ENCODE measurements at regions not wholly inside any gene's neighbourhood (a gene's known extent, or its start where the extent isn't known, plus 50 kb on each side); places are given as distances from the start of the nearest gene placed in this dataset.
"Not testable (repeated sequence)": the region's sequence is repeated elsewhere in the genome, so short reads cannot be mapped to it uniquely, and the experiment has no call there.

GRCh38 chr9:21533597-21533996, 51.5 kb upstream of the IFNE start:
- H3K4me3 ChIP-seq (ENCODE audit: low read length): no peak overlapping the region
- H4K5ac ChIP-seq (ENCODE audit: low read length): no peak overlapping the region
- H3K27me3 ChIP-seq (ENCODE audit: insufficient read depth, low read length, poor library complexity): no peaks in the 10 kb centered on the region
- H3K9ac ChIP-seq (ENCODE audit: low read length): no peak overlapping the region
- no peak overlapping the region for H3K23ac ChIP-seq (ENCODE audit: low read length)
- H3K27ac ChIP-seq (ENCODE audit: low read depth, low read length): no peak overlapping the region
- no peaks in the 10 kb centered on the region for H3K4me1 ChIP-seq (ENCODE audit: control insufficient read depth, low read depth, low read length)
- DNase-seq: no peak
- H3K56ac ChIP-seq (ENCODE audit: low read length): no peak overlapping the region
- H2BK5ac ChIP-seq (ENCODE audit: low read length): no peak overlapping the region
- no peak overlapping the region for H3K4ac ChIP-seq (ENCODE audit: low read depth, low read length)
- no peak overlapping the region for H2AK5ac ChIP-seq (ENCODE audit: low read length)
- no peak overlapping the region for H2BK15ac ChIP-seq (replicated peaks; ENCODE audit: low read depth)
- no peak overlapping the region for H3K18ac ChIP-seq (ENCODE audit: low read length)
- no peaks in the 10 kb centered on the region for H3K79me1 ChIP-seq (ENCODE audit: low read length)
- no peak overlapping the region for H2BK120ac ChIP-seq (ENCODE audit: low read depth, low read length)
- no peaks in the 10 kb centered on the region for H3K79me2 ChIP-seq (ENCODE audit: control insufficient read depth, insufficient read depth, low read length)
- no CpG with 5 or more reads among the region's 4 CpGs for WGBS (ENCODE audit: extremely low coverage, insufficient coverage, low lambda C conversion rate)
- no peak overlapping the region for H4K8ac ChIP-seq (ENCODE audit: low read depth, low read length)
- no peaks in the 10 kb centered on the region for H3K36me3 ChIP-seq (ENCODE audit: control insufficient read depth, insufficient read depth, low read length)
- no peak overlapping the region for H3K4me2 ChIP-seq (ENCODE audit: low read length)

GRCh38 chr9:21535396-21535795, 53.3 kb upstream of the IFNE start:
- no peak overlapping the region for H4K8ac ChIP-seq (ENCODE audit: low read depth, low read length)
- no peak overlapping the region for H2AK5ac ChIP-seq (ENCODE audit: low read length)
- no peaks in the 10 kb centered on the region for H3K4me1 ChIP-seq (ENCODE audit: control insufficient read depth, low read depth, low read length)
- no peaks in the 10 kb centered on the region for H3K79me1 ChIP-seq (ENCODE audit: low read length)
- no peak overlapping the region for H2BK120ac ChIP-seq (ENCODE audit: low read depth, low read length)
- H3K18ac ChIP-seq (ENCODE audit: low read length): no peak overlapping the region
- H3K23ac ChIP-seq (ENCODE audit: low read length): no peak overlapping the region
- H3K4me3 ChIP-seq (ENCODE audit: low read length): no peak overlapping the region
- H2BK15ac ChIP-seq (replicated peaks; ENCODE audit: low read depth): no peak overlapping the region
- no peak overlapping the region for H2BK5ac ChIP-seq (ENCODE audit: low read length)
- no peak overlapping the region for H4K5ac ChIP-seq (ENCODE audit: low read length)
- no peak overlapping the region for H3K4ac ChIP-seq (ENCODE audit: low read depth, low read length)
- no peak overlapping the region for H3K4me2 ChIP-seq (ENCODE audit: low read length)
- H3K27ac ChIP-seq (ENCODE audit: low read depth, low read length): no peak overlapping the region
- H3K56ac ChIP-seq (ENCODE audit: low read length): no peak overlapping the region
- WGBS (ENCODE audit: extremely low coverage, insufficient coverage, low lambda C conversion rate): no CpG with 5 or more reads among the region's 2 CpGs
- DNase-seq: no peak
- H3K9ac ChIP-seq (ENCODE audit: low read length): no peak overlapping the region
- H3K79me2 ChIP-seq (ENCODE audit: control insufficient read depth, insufficient read depth, low read length): no peaks in the 10 kb centered on the region
- no peaks in the 10 kb centered on the region for H3K36me3 ChIP-seq (ENCODE audit: control insufficient read depth, insufficient read depth, low read length)
- H3K27me3 ChIP-seq (ENCODE audit: insufficient read depth, low read length, poor library complexity): no peaks in the 10 kb centered on the region

GRCh38 chr9:21542787-21543186, 60.7 kb upstream of the IFNE start:
- H2AK5ac ChIP-seq (ENCODE audit: low read length): no peak overlapping the region
- H4K8ac ChIP-seq (ENCODE audit: low read depth, low read length): no peak overlapping the region
- no peak overlapping the region for H3K9ac ChIP-seq (ENCODE audit: low read length)
- no peaks in the 10 kb centered on the region for H3K36me3 ChIP-seq (ENCODE audit: control insufficient read depth, insufficient read depth, low read length)
- no peak overlapping the region for H3K4me2 ChIP-seq (ENCODE audit: low read length)
- no peak overlapping the region for H3K27ac ChIP-seq (ENCODE audit: low read depth, low read length)
- no peak overlapping the region for H2BK15ac ChIP-seq (replicated peaks; ENCODE audit: low read depth)
- H3K4me3 ChIP-seq (ENCODE audit: low read length): no peak overlapping the region
- H4K5ac ChIP-seq (ENCODE audit: low read length): no peak overlapping the region
- no peak overlapping the region for H2BK120ac ChIP-seq (ENCODE audit: low read depth, low read length)
- no CpG with 5 or more reads among the region's 2 CpGs for WGBS (ENCODE audit: extremely low coverage, insufficient coverage, low lambda C conversion rate)
- H3K79me2 ChIP-seq (ENCODE audit: control insufficient read depth, insufficient read depth, low read length): no peaks in the 10 kb centered on the region
- H3K79me1 ChIP-seq (ENCODE audit: low read length): no peaks in the 10 kb centered on the region
- no peak overlapping the region for H2BK5ac ChIP-seq (ENCODE audit: low read length)
- no peaks in the 10 kb centered on the region for H3K27me3 ChIP-seq (ENCODE audit: insufficient read depth, low read length, poor library complexity)
- DNase-seq: no peak
- no peaks in the 10 kb centered on the region for H3K4me1 ChIP-seq (ENCODE audit: control insufficient read depth, low read depth, low read length)
- no peak overlapping the region for H3K18ac ChIP-seq (ENCODE audit: low read length)
- no peak overlapping the region for H3K56ac ChIP-seq (ENCODE audit: low read length)
- no peak overlapping the region for H3K4ac ChIP-seq (ENCODE audit: low read depth, low read length)
- H3K23ac ChIP-seq (ENCODE audit: low read length): no peak overlapping the region

GRCh38 chr9:21543187-21543586, 61.1 kb upstream of the IFNE start:
- Histone ChIP-seq H3K79me1 (ENCODE audit: low read length) (no peaks in the 10 kb centered on the region), H3K18ac (ENCODE audit: low read length) (no peak overlapping the region), H4K8ac (ENCODE audit: low read depth, low read length) (no peak overlapping the region), H3K4me2 (ENCODE audit: low read length) (no peak overlapping the region), H3K23ac (ENCODE audit: low read length) (no peak overlapping the region), H3K56ac (ENCODE audit: low read length) (no peak overlapping the region), H3K36me3 (ENCODE audit: control insufficient read depth, insufficient read depth, low read length) (no peaks in the 10 kb centered on the region), H3K4ac (ENCODE audit: low read depth, low read length) (no peak overlapping the region), H3K4me1 (ENCODE audit: control insufficient read depth, low read depth, low read length) (no peaks in the 10 kb centered on the region), H3K27me3 (ENCODE audit: insufficient read depth, low read length, poor library complexity) (no peaks in the 10 kb centered on the region), H3K27ac (ENCODE audit: low read depth, low read length) (no peak overlapping the region), H2BK5ac (ENCODE audit: low read length) (no peak overlapping the region), H4K5ac (ENCODE audit: low read length) (no peak overlapping the region), H3K9ac (ENCODE audit: low read length) (no peak overlapping the region), H3K79me2 (ENCODE audit: control insufficient read depth, insufficient read depth, low read length) (no peaks in the 10 kb centered on the region), H3K4me3 (ENCODE audit: low read length) (no peak overlapping the region), H2BK120ac (ENCODE audit: low read depth, low read length) (no peak overlapping the region), H2AK5ac (ENCODE audit: low read length) (no peak overlapping the region), H2BK15ac (replicated peaks; ENCODE audit: low read depth) (no peak overlapping the region)
- DNase-seq: peak; percentile 77
- no CpG with 5 or more reads among the region's 4 CpGs for WGBS (ENCODE audit: extremely low coverage, insufficient coverage, low lambda C conversion rate)

GRCh38 chr9:21543816-21544215, 61.7 kb upstream of the IFNE start:
- H3K79me2 ChIP-seq (ENCODE audit: control insufficient read depth, insufficient read depth, low read length); H2AK5ac ChIP-seq (ENCODE audit: low read length); H3K27ac ChIP-seq (ENCODE audit: low read depth, low read length); H2BK5ac ChIP-seq (ENCODE audit: low read length); H4K5ac ChIP-seq (ENCODE audit: low read length); H3K18ac ChIP-seq (ENCODE audit: low read length); H3K4me1 ChIP-seq (ENCODE audit: control insufficient read depth, low read depth, low read length); H3K27me3 ChIP-seq (ENCODE audit: insufficient read depth, low read length, poor library complexity); H3K79me1 ChIP-seq (ENCODE audit: low read length); H2BK15ac ChIP-seq (replicated peaks; ENCODE audit: low read depth); H3K4me2 ChIP-seq (ENCODE audit: low read length); H4K8ac ChIP-seq (ENCODE audit: low read depth, low read length); H3K9ac ChIP-seq (ENCODE audit: low read length); H3K56ac ChIP-seq (ENCODE audit: low read length); H3K4me3 ChIP-seq (ENCODE audit: low read length); H3K23ac ChIP-seq (ENCODE audit: low read length); H2BK120ac ChIP-seq (ENCODE audit: low read depth, low read length); H3K4ac ChIP-seq (ENCODE audit: low read depth, low read length); H3K36me3 ChIP-seq (ENCODE audit: control insufficient read depth, insufficient read depth, low read length): not testable (repeated sequence)
- DNase-seq: peak; percentile 7
- no CpG with 5 or more reads among the region's 4 CpGs for WGBS (ENCODE audit: extremely low coverage, insufficient coverage, low lambda C conversion rate)

- no peak overlapping the region for H3K23ac ChIP-seq (ENCODE audit: low read length)
- H3K79me1 ChIP-seq (ENCODE audit: low read length): no peaks in the 10 kb centered on the region
- H3K56ac ChIP-seq (ENCODE audit: low read length): no peak overlapping the region
- H4K5ac ChIP-seq (ENCODE audit: low read length): no peak overlapping the region
- no peak for DNase-seq
- no peaks in the 10 kb centered on the region for H3K4me1 ChIP-seq (ENCODE audit: control insufficient read depth, low read depth, low read length)
- no peak overlapping the region for H3K4me3 ChIP-seq (ENCODE audit: low read length)
- H3K4me2 ChIP-seq (ENCODE audit: low read length): no peak overlapping the region
- H3K27me3 ChIP-seq (ENCODE audit: insufficient read depth, low read length, poor library complexity): no peaks in the 10 kb centered on the region
- H2AK5ac ChIP-seq (ENCODE audit: low read length): no peak overlapping the region
- H3K27ac ChIP-seq (ENCODE audit: low read depth, low read length): no peak overlapping the region
- no peak overlapping the region for H3K18ac ChIP-seq (ENCODE audit: low read length)
- no peaks in the 10 kb centered on the region for H3K79me2 ChIP-seq (ENCODE audit: control insufficient read depth, insufficient read depth, low read length)
- no peak overlapping the region for H3K4ac ChIP-seq (ENCODE audit: low read depth, low read length)
- H2BK120ac ChIP-seq (ENCODE audit: low read depth, low read length): no peak overlapping the region
- WGBS (ENCODE audit: extremely low coverage, insufficient coverage, low lambda C conversion rate): no CpG with 5 or more reads among the region's 1 CpG
- no peak overlapping the region for H2BK15ac ChIP-seq (replicated peaks; ENCODE audit: low read depth)
- no peak overlapping the region for H4K8ac ChIP-seq (ENCODE audit: low read depth, low read length)
- no peaks in the 10 kb centered on the region for H3K36me3 ChIP-seq (ENCODE audit: control insufficient read depth, insufficient read depth, low read length)
- H3K9ac ChIP-seq (ENCODE audit: low read length): no peak overlapping the region
- no peak overlapping the region for H2BK5ac ChIP-seq (ENCODE audit: low read length)
Observed at GRCh38 chr9:21546949-21547348, 64.8 kb upstream of the IFNE start.
